GM23338 (cell line): ENCODE measurements at regions not wholly inside any gene's neighbourhood (a gene's known extent, or its start where the extent isn't known, plus 50 kb on each side); places are given as distances from the start of the nearest gene placed in this dataset.

Source experiments
- ATAC-seq: fragments of 200-7000 bp; cut with Tn5 transposase; 3 replicates; pipeline ENCODE4 v1.9.1; 2020
- DNase-seq: peaks from one replicate; pipeline ENCODE4 v3.0.0-alpha.2; 2015; ENCODE audit warnings: low spot score
- H2AFZ ChIP-seq: fragments of 200-600 bp; sonication (generic); 2 replicates; pipeline ENCODE4 v1.8.0; 2016; ENCODE audit warnings: antibody characterized with exemption, mild to moderate bottlenecking, moderate library complexity
- H3F3A ChIP-seq: fragments of 200-600 bp; sonication (generic); replicated peaks from 2 replicates; pipeline ENCODE4 v1.8.0; 2017; ENCODE audit warnings: antibody characterized with exemption, mixed run types, low read depth
- H3K27ac ChIP-seq: fragments of 200-600 bp; sonication (generic); 2 replicates; pipeline ENCODE4 v1.6.1; 2016; ENCODE audit warnings: low read depth
- H3K27me3 ChIP-seq: fragments of 200-600 bp; sonication (generic); 2 replicates; pipeline ENCODE4 v1.8.0; 2016; ENCODE audit warnings: mild to moderate bottlenecking, mixed run types, moderate library complexity; ENCODE audit not compliant: insufficient read depth
- H3K36me3 ChIP-seq: fragments of 200-600 bp; sonication (generic); 2 replicates; pipeline ENCODE4 v1.8.0; 2016; ENCODE audit warnings: mild to moderate bottlenecking; ENCODE audit not compliant: insufficient read depth
- H3K4me1 ChIP-seq: fragments of 200-600 bp; sonication (generic); 2 replicates; pipeline ENCODE4 v1.8.0; 2016; ENCODE audit warnings: mild to moderate bottlenecking, moderate library complexity; ENCODE audit not compliant: insufficient read depth
- H3K4me2 ChIP-seq: fragments of 200-600 bp; sonication (generic); 2 replicates; pipeline ENCODE4 v1.7.1; 2017; ENCODE audit warnings: mixed run types
- H3K4me3 ChIP-seq: fragments of 200-600 bp; sonication (generic); 2 replicates; pipeline ENCODE4 v1.6.1; 2016; ENCODE audit warnings: mixed run types
- H3K79me2 ChIP-seq: fragments of 200-600 bp; sonication (generic); replicated peaks from 2 replicates; pipeline ENCODE4 v1.8.0; 2017; ENCODE audit warnings: mild to moderate bottlenecking; ENCODE audit not compliant: insufficient read depth
- H3K9me2 ChIP-seq: fragments of 200-600 bp; sonication (generic); 2 replicates; pipeline ENCODE4 v1.8.0; 2017; ENCODE audit not compliant: insufficient read depth
- H4K20me1 ChIP-seq: fragments of 200-600 bp; sonication (generic); replicated peaks from 2 replicates; pipeline ENCODE4 v1.8.0; 2017; ENCODE audit warnings: mild to moderate bottlenecking; ENCODE audit not compliant: insufficient read depth
- H3K27ac Mint-ChIP-seq: 2 replicates; pipeline ENCODE4 v1.8.0; 2020; ENCODE audit warnings: inconsistent platforms, mild to moderate bottlenecking, moderate library complexity, mixed read lengths
- H3K27me3 Mint-ChIP-seq: 3 replicates; pipeline ENCODE4 v1.8.0; 2022; ENCODE audit warnings: low read depth, mild to moderate bottlenecking, moderate library complexity, mixed read lengths, inconsistent platforms; ENCODE audit not compliant: insufficient read depth, poor library complexity
- H3K36me3 Mint-ChIP-seq: 3 replicates; pipeline ENCODE4 v1.8.0; 2021; ENCODE audit warnings: low read depth, mild to moderate bottlenecking, inconsistent platforms, moderate library complexity, mixed read lengths
- H3K4me1 Mint-ChIP-seq: 3 replicates; pipeline ENCODE4 v1.8.0; 2020; ENCODE audit warnings: mild to moderate bottlenecking, inconsistent platforms, mixed read lengths
- H3K4me3 Mint-ChIP-seq: 3 replicates; pipeline ENCODE4 v1.8.0; 2021; ENCODE audit warnings: moderate library complexity, mild to moderate bottlenecking, inconsistent platforms, mixed read lengths
- H3K9me3 Mint-ChIP-seq: 3 replicates; pipeline ENCODE4 v1.8.0; 2020; ENCODE audit warnings: moderate library complexity, mild to moderate bottlenecking, inconsistent platforms, mixed read lengths
- CREB1 ChIP-seq: fragments of 250-450 bp; sonication (Bioruptor Pico); IDR thresholded peaks from 2 replicates; pipeline ENCODE4 v1.5.0; 2020; ENCODE audit warnings: low read depth, mild to moderate bottlenecking, moderate library complexity
- EZH2 ChIP-seq: fragments of 200-600 bp; sonication (generic); IDR thresholded peaks from one replicate; pipeline ENCODE4 v1.8.0; 2017; ENCODE audit warnings: antibody characterized with exemption, mild to moderate bottlenecking, low read depth; ENCODE audit not compliant: unreplicated experiment
- EZH2phosphoT487 ChIP-seq: fragments of 200-600 bp; sonication (generic); IDR thresholded peaks from one replicate; pipeline ENCODE4 v1.8.1; 2018; ENCODE audit warnings: antibody characterized with exemption; ENCODE audit not compliant: unreplicated experiment
- JUNB ChIP-seq: IDR thresholded peaks from one replicate; pipeline ENCODE4 v1.6.1; 2016; ENCODE audit warnings: antibody characterized with exemption; ENCODE audit not compliant: unreplicated experiment
- NANOG ChIP-seq: IDR thresholded peaks from 2 replicates; pipeline ENCODE4 v1.6.1; 2016; ENCODE audit warnings: antibody characterized with exemption, borderline replicate concordance
- POLR2AphosphoS5 ChIP-seq: IDR thresholded peaks from 2 replicates; pipeline ENCODE4 v1.6.1; 2016; ENCODE audit warnings: antibody characterized with exemption, low read depth
- STAT1 ChIP-seq: IDR thresholded peaks from one replicate; pipeline ENCODE4 v1.6.1; 2016; ENCODE audit warnings: antibody characterized with exemption; ENCODE audit not compliant: unreplicated experiment
- ZNF114 ChIP-seq: fragments of 250-450 bp; sonication (Bioruptor Pico); IDR thresholded peaks from 2 replicates; pipeline ENCODE4 v1.5.0; 2020; ENCODE audit warnings: mild to moderate bottlenecking, moderate library complexity
- ZNF331 ChIP-seq: fragments of 250-450 bp; sonication (Bioruptor Pico); IDR thresholded peaks from 2 replicates; pipeline ENCODE4 v1.5.0; 2020; ENCODE audit warnings: low read depth, mild to moderate bottlenecking, moderate library complexity
- TF ChIP-seq, protein P1 (sequence below): IDR thresholded peaks from one replicate; pipeline ENCODE4 v1.6.1; 2018; ENCODE audit warnings: antibody characterized with exemption; ENCODE audit not compliant: unreplicated experiment
- TF ChIP-seq, protein P2 (sequence below), 2 experiments: fragments of 200-600 bp in 1 of 2; sonication (generic) in 1 of 2; conservative IDR thresholded peaks; 2 replicates each; pipeline versions ENCODE4 v1.5.1 to v1.6.1; 2016 to 2017; ENCODE audit warnings: antibody characterized with exemption in 2 of 2, low read depth in 2 of 2, mild to moderate bottlenecking in 2 of 2, moderate library complexity in 1 of 2
- TF ChIP-seq, protein P3 (sequence below): fragments of 250-450 bp; sonication (Bioruptor Pico); IDR thresholded peaks from 2 replicates; pipeline ENCODE4 v1.5.0; 2020; ENCODE audit warnings: mild to moderate bottlenecking, moderate library complexity
- TF ChIP-seq, protein P4 (sequence below): IDR thresholded peaks from 2 replicates; pipeline ENCODE4 v1.6.1; 2016; ENCODE audit warnings: antibody characterized with exemption

DNA sequence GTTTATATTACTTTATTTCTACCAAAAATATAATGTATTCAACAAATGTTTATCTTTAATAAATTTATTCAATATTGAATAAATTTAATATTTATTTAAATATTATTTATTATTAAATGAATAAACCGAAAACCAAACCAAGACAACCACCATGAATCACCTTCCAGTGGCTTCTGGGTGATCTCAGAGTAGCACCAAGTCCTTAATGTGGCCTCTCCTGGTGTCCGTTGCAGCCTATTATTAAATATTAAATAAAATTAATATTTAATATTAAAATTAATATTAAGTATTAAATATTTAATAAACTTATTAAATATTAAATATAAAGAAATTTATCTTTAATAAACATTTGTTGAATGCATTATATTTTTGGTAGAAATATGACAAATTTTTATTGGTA lies 143.3 kb upstream of the PLPP4 start:
- Histone ChIP-seq H3K4me2 (no peak overlapping the region), H3K9me2 (peaks cover 5% of the 10 kb centered on the region; the same call in 1 of the 2 replicates), H3K4me1 (no peaks in the 10 kb centered on the region), H3K27ac (no peak overlapping the region), H3F3A (no peaks in the 10 kb centered on the region), H3K27me3 (no peaks in the 10 kb centered on the region), H4K20me1 (no peaks in the 10 kb centered on the region), H3K36me3 (no peaks in the 10 kb centered on the region), H3K79me2 (no peaks in the 10 kb centered on the region), H2AFZ (no peak overlapping the region), H3K4me3 (no peak overlapping the region)
- Mint-ChIP-seq H3K27ac (no peak overlapping the region), H3K4me1 (no peaks in the 10 kb centered on the region), H3K4me3 (no peak overlapping the region), H3K27me3 (peaks cover 1% of the 10 kb centered on the region), H3K36me3 (no peaks in the 10 kb centered on the region), H3K9me3 (no peaks in the 10 kb centered on the region)
- DNase-seq (no peak), ATAC-seq (no peak)
- TF ChIP-seq, protein P1, sequence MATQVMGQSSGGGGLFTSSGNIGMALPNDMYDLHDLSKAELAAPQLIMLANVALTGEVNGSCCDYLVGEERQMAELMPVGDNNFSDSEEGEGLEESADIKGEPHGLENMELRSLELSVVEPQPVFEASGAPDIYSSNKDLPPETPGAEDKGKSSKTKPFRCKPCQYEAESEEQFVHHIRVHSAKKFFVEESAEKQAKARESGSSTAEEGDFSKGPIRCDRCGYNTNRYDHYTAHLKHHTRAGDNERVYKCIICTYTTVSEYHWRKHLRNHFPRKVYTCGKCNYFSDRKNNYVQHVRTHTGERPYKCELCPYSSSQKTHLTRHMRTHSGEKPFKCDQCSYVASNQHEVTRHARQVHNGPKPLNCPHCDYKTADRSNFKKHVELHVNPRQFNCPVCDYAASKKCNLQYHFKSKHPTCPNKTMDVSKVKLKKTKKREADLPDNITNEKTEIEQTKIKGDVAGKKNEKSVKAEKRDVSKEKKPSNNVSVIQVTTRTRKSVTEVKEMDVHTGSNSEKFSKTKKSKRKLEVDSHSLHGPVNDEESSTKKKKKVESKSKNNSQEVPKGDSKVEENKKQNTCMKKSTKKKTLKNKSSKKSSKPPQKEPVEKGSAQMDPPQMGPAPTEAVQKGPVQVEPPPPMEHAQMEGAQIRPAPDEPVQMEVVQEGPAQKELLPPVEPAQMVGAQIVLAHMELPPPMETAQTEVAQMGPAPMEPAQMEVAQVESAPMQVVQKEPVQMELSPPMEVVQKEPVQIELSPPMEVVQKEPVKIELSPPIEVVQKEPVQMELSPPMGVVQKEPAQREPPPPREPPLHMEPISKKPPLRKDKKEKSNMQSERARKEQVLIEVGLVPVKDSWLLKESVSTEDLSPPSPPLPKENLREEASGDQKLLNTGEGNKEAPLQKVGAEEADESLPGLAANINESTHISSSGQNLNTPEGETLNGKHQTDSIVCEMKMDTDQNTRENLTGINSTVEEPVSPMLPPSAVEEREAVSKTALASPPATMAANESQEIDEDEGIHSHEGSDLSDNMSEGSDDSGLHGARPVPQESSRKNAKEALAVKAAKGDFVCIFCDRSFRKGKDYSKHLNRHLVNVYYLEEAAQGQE, result no peak
- TF ChIP-seq, protein P2, sequence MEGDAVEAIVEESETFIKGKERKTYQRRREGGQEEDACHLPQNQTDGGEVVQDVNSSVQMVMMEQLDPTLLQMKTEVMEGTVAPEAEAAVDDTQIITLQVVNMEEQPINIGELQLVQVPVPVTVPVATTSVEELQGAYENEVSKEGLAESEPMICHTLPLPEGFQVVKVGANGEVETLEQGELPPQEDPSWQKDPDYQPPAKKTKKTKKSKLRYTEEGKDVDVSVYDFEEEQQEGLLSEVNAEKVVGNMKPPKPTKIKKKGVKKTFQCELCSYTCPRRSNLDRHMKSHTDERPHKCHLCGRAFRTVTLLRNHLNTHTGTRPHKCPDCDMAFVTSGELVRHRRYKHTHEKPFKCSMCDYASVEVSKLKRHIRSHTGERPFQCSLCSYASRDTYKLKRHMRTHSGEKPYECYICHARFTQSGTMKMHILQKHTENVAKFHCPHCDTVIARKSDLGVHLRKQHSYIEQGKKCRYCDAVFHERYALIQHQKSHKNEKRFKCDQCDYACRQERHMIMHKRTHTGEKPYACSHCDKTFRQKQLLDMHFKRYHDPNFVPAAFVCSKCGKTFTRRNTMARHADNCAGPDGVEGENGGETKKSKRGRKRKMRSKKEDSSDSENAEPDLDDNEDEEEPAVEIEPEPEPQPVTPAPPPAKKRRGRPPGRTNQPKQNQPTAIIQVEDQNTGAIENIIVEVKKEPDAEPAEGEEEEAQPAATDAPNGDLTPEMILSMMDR (conservative IDR thresholded peaks at IDR 0.05; ENCODE audit: low read depth in 2 of 2), result no peak
- TF ChIP-seq, protein P3, sequence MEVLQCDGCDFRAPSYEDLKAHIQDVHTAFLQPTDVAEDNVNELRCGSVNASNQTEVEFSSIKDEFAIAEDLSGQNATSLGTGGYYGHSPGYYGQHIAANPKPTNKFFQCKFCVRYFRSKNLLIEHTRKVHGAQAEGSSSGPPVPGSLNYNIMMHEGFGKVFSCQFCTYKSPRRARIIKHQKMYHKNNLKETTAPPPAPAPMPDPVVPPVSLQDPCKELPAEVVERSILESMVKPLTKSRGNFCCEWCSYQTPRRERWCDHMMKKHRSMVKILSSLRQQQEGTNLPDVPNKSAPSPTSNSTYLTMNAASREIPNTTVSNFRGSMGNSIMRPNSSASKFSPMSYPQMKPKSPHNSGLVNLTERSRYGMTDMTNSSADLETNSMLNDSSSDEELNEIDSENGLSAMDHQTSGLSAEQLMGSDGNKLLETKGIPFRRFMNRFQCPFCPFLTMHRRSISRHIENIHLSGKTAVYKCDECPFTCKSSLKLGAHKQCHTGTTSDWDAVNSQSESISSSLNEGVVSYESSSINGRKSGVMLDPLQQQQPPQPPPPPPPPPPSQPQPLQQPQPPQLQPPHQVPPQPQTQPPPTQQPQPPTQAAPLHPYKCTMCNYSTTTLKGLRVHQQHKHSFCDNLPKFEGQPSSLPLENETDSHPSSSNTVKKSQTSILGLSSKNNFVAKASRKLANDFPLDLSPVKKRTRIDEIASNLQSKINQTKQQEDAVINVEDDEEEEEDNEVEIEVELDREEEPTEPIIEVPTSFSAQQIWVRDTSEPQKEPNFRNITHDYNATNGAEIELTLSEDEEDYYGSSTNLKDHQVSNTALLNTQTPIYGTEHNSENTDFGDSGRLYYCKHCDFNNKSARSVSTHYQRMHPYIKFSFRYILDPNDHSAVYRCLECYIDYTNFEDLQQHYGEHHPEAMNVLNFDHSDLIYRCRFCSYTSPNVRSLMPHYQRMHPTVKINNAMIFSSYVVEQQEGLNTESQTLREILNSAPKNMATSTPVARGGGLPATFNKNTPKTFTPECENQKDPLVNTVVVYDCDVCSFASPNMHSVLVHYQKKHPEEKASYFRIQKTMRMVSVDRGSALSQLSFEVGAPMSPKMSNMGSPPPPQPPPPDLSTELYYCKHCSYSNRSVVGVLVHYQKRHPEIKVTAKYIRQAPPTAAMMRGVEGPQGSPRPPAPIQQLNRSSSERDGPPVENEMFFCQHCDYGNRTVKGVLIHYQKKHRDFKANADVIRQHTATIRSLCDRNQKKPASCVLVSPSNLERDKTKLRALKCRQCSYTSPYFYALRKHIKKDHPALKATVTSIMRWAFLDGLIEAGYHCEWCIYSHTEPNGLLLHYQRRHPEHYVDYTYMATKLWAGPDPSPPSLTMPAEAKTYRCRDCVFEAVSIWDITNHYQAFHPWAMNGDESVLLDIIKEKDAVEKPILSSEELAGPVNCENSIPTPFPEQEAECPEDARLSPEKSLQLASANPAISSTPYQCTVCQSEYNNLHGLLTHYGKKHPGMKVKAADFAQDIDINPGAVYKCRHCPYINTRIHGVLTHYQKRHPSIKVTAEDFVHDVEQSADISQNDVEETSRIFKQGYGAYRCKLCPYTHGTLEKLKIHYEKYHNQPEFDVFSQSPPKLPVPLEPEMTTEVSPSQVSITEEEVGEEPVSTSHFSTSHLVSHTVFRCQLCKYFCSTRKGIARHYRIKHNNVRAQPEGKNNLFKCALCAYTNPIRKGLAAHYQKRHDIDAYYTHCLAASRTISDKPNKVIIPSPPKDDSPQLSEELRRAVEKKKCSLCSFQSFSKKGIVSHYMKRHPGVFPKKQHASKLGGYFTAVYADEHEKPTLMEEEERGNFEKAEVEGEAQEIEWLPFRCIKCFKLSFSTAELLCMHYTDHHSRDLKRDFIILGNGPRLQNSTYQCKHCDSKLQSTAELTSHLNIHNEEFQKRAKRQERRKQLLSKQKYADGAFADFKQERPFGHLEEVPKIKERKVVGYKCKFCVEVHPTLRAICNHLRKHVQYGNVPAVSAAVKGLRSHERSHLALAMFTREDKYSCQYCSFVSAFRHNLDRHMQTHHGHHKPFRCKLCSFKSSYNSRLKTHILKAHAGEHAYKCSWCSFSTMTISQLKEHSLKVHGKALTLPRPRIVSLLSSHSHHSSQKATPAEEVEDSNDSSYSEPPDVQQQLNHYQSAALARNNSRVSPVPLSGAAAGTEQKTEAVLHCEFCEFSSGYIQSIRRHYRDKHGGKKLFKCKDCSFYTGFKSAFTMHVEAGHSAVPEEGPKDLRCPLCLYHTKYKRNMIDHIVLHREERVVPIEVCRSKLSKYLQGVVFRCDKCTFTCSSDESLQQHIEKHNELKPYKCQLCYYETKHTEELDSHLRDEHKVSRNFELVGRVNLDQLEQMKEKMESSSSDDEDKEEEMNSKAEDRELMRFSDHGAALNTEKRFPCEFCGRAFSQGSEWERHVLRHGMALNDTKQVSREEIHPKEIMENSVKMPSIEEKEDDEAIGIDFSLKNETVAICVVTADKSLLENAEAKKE (CRISPR knock-in tag), result no peak
- no peak for TF ChIP-seq EZH2
- TF ChIP-seq ZNF114 (CRISPR knock-in tag), result no peak
- TF ChIP-seq JUNB, result no peak
- no peak for TF ChIP-seq STAT1
- TF ChIP-seq CREB1 (CRISPR knock-in tag), result no peak
- TF ChIP-seq NANOG, result no peak
- TF ChIP-seq POLR2AphosphoS5, result no peak
- TF ChIP-seq ZNF331 (CRISPR knock-in tag), result no peak
- TF ChIP-seq, protein P4, sequence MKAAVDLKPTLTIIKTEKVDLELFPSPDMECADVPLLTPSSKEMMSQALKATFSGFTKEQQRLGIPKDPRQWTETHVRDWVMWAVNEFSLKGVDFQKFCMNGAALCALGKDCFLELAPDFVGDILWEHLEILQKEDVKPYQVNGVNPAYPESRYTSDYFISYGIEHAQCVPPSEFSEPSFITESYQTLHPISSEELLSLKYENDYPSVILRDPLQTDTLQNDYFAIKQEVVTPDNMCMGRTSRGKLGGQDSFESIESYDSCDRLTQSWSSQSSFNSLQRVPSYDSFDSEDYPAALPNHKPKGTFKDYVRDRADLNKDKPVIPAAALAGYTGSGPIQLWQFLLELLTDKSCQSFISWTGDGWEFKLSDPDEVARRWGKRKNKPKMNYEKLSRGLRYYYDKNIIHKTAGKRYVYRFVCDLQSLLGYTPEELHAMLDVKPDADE, result no peak
- no peak for TF ChIP-seq EZH2phosphoT487
